CD4-positive, alpha-beta memory T cell (primary cell): ENCODE measurements at regions not wholly inside any gene's neighbourhood (a gene's known extent, or its start where the extent isn't known, plus 50 kb on each side); places are given as distances from the start of the nearest gene placed in this dataset.

Experiments used
- CTCF ChIA-PET: fragments of 350-600 bp; sonication (Branson Sonifier 250); formaldehyde crosslinking; loops from one replicate; lab custom pipeline; 2021; ENCODE audit warnings: inconsistent platforms; ENCODE audit not compliant: partially characterized antibody; lab: Charles Lee
- POLR2A ChIA-PET: fragments of 350-600 bp; sonication (Branson Sonifier 250); formaldehyde crosslinking; loops from one replicate; lab custom pipeline; 2021; ENCODE audit not compliant: partially characterized antibody; lab: Charles Lee
- DNase-seq, 5 donors: peaks; one replicate each; pipeline versions ENCODE4 v3.0.0 to v3.0.0-alpha.2; 2020 to 2022; ENCODE audit warnings: mixed read lengths in 1 of 5
- H3K27ac ChIP-seq: one replicate; pipeline ENCODE4 v1.7.0; 2013; ENCODE audit warnings: low read depth, low read length
- H3K27me3 ChIP-seq: 2 replicates; pipeline ENCODE4 v1.7.0; 2013; ENCODE audit warnings: mild to moderate bottlenecking, low read length, moderate library complexity; ENCODE audit not compliant: insufficient read depth
- H3K36me3 ChIP-seq: 2 replicates; pipeline ENCODE4 v1.7.0; 2013; ENCODE audit warnings: mild to moderate bottlenecking, low read length, moderate library complexity; ENCODE audit not compliant: insufficient read depth
- H3K4me1 ChIP-seq: 2 replicates; pipeline ENCODE4 v1.7.0; 2013; ENCODE audit warnings: mild to moderate bottlenecking, low read length, moderate library complexity; ENCODE audit not compliant: insufficient read depth
- H3K4me3 ChIP-seq, 2 donors: one replicate each; pipeline ENCODE4 v1.7.0; 2013; ENCODE audit warnings: low read length in 2 of 2, mild to moderate bottlenecking in 1 of 2
- H3K9me3 ChIP-seq, 2 donors: one replicate each; pipeline ENCODE4 v1.7.0; 2013; ENCODE audit warnings: low read length in 2 of 2, control low read depth in 1 of 2; ENCODE audit not compliant: control insufficient read depth in 1 of 2
- H3K27ac Mint-ChIP-seq, 7 donors: one replicate each; pipeline ENCODE4 v1.8.0; 2020 to 2021; ENCODE audit warnings: mixed read lengths in 7 of 7, mild to moderate bottlenecking in 6 of 7, inconsistent platforms in 3 of 7, moderate library complexity in 3 of 7
- H3K27me3 Mint-ChIP-seq, 2 donors: one replicate each; pipeline ENCODE4 v1.8.0; 2020 to 2021; ENCODE audit warnings: mixed read lengths in 2 of 2
- H3K36me3 Mint-ChIP-seq, 2 donors: one replicate each; pipeline ENCODE4 v1.8.0; 2020 to 2021; ENCODE audit warnings: mixed read lengths in 2 of 2, inconsistent platforms in 1 of 2, mild to moderate bottlenecking in 1 of 2
- H3K4me1 Mint-ChIP-seq, 4 donors: one replicate each; pipeline ENCODE4 v1.8.0; 2020 to 2021; ENCODE audit warnings: mixed read lengths in 4 of 4, mild to moderate bottlenecking in 1 of 4
- H3K4me3 Mint-ChIP-seq, 8 donors: one replicate each; pipeline ENCODE4 v1.8.0; 2020 to 2021; ENCODE audit warnings: mixed read lengths in 8 of 8, mild to moderate bottlenecking in 7 of 8, moderate library complexity in 6 of 8, inconsistent platforms in 3 of 8
- H3K9me3 Mint-ChIP-seq, 8 donors: one replicate each; pipeline ENCODE4 v1.8.0; 2020 to 2021; ENCODE audit warnings: mixed read lengths in 8 of 8, mild to moderate bottlenecking in 5 of 8, inconsistent platforms in 3 of 8, moderate library complexity in 1 of 8
- intact Hi-C: fragments of 100-400 bp; cut with micrococcal nuclease; formaldehyde crosslinking; loops from one replicate; pipeline ENCODE4 v1.15.1; 2023

DNA sequence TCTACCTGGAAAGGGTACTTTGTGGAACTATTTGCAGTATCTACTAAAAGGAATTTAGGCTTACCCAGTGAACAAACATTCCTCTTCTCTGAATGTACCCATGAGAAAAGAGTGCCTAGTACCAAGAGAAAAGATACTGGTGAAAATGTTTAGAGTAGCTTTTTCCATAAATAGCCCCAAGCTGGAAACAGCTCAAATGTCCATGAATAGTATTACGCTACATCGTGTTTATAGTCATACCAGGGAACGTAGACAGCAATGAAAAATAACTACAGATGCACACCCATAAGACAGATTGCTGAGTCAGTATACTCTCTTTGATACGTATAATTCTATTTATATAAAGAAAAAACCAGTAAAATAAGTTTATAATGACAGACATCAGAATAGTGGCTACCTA lies 285.9 kb downstream of the KLF6 start:
- CTCF ChIA-PET: interaction anchor here (1.6 kb wide), 1 partner anchor 12 kb away, joined by 3 read pairs; no protein-coding TSS in a partner anchor
- peaks cover 9 to 20% of the 10 kb centered on the region in 2 donors for H3K27me3 Mint-ChIP-seq
- POLR2A ChIA-PET: no interaction called here

DNA sequence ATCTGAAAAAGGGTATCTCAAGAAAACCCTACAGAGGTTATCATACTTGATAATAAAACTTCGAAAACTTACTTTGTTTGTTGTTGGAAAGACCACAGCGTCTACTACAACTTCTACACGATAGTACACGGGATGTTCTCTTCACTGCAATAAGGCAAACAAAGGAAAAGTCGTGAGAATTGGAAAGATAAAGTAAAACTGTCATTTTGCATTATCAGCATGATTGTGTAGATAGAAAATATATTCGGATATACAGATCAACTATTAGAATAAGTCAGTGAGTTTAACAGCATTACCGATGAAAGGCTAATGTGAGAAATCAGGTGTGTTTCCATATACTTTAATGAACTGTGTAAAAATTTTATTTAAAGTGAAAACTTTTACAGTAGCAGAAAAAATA lies 287.4 kb downstream of the KLF6 start:
- Histone ChIP-seq H3K36me3 (no peaks in the 10 kb centered on the region), H3K4me3 (no peak overlapping the region), H3K27ac (no peak overlapping the region), H3K27me3 (no peaks in the 10 kb centered on the region), H3K9me3 (no peaks in the 10 kb centered on the region), H3K4me1 (no peaks in the 10 kb centered on the region)
- Mint-ChIP-seq H3K4me1 (no peaks in the 10 kb centered on the region), H3K9me3 (peaks cover 0 to 2% (median 0%) of the 10 kb centered on the region in 8 donors), H3K27me3 (peaks cover 9 to 20% of the 10 kb centered on the region in 2 donors), H3K4me3 (no peak overlapping the region), H3K36me3 (no peaks in the 10 kb centered on the region), H3K27ac (no peak overlapping the region)
- CTCF ChIA-PET: interaction anchor here (1.6 kb wide), 1 partner anchor 11 kb away, joined by 3 read pairs; no protein-coding TSS in a partner anchor
- no peak for DNase-seq
- intact Hi-C loops: no loop called here
- POLR2A ChIA-PET: no interaction called here

More for the DNA sequence above, 285.9 kb downstream of the KLF6 start:
- no peaks in the 10 kb centered on the region for H3K9me3 ChIP-seq
- H3K9me3 Mint-ChIP-seq: peaks cover 0 to 2% (median 0%) of the 10 kb centered on the region in 8 donors
- no peak overlapping the region for H3K27ac Mint-ChIP-seq
- H3K36me3 ChIP-seq: no peaks in the 10 kb centered on the region
- H3K36me3 Mint-ChIP-seq: no peaks in the 10 kb centered on the region
- no peaks in the 10 kb centered on the region for H3K4me1 ChIP-seq
- H3K4me1 Mint-ChIP-seq: no peaks in the 10 kb centered on the region
- no peaks in the 10 kb centered on the region for H3K27me3 ChIP-seq
- no peak overlapping the region for H3K4me3 ChIP-seq
- no peak for DNase-seq
- intact Hi-C loops: no loop called here
- no peak overlapping the region for H3K27ac ChIP-seq
- no peak overlapping the region for H3K4me3 Mint-ChIP-seq

DNA sequence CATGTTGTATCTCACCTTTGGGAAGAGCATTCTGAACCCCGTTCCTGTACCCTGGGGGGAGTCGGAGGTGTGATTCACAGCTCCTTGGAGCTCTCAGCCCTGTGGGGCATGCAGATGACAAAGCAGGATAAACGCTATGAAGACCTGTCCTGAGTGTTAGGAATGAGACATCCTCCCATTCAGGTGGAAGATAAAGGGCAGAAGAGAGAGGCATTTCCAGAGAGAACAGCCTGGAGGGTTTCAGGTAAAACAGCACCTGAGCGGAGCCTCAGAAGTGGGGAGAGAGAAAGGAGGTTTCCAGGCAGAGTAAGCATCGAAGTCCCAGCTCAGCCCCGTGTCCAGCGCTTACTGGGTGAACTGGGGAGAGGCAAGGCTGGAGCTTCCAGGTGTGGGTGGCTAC lies 288.9 kb downstream of the KLF6 start:
- intact Hi-C loops: no loop called here
- H3K4me3 ChIP-seq: no peak overlapping the region
- no peak overlapping the region for H3K27ac Mint-ChIP-seq
- H3K27me3 Mint-ChIP-seq: peaks cover 12 to 19% of the 10 kb centered on the region in 2 donors
- no peak overlapping the region for H3K27ac ChIP-seq
- no peaks in the 10 kb centered on the region for H3K27me3 ChIP-seq
- H3K36me3 Mint-ChIP-seq: no peaks in the 10 kb centered on the region
- no peaks in the 10 kb centered on the region for H3K4me1 Mint-ChIP-seq
- CTCF ChIA-PET: no interaction called here
- no peaks in the 10 kb centered on the region for H3K4me1 ChIP-seq
- H3K4me3 Mint-ChIP-seq: no peak overlapping the region
- no peaks in the 10 kb centered on the region for H3K9me3 ChIP-seq
- peaks cover 0 to 2% (median 0%) of the 10 kb centered on the region in 8 donors for H3K9me3 Mint-ChIP-seq
- POLR2A ChIA-PET: no interaction called here
- no peak for DNase-seq
- no peaks in the 10 kb centered on the region for H3K36me3 ChIP-seq

DNA sequence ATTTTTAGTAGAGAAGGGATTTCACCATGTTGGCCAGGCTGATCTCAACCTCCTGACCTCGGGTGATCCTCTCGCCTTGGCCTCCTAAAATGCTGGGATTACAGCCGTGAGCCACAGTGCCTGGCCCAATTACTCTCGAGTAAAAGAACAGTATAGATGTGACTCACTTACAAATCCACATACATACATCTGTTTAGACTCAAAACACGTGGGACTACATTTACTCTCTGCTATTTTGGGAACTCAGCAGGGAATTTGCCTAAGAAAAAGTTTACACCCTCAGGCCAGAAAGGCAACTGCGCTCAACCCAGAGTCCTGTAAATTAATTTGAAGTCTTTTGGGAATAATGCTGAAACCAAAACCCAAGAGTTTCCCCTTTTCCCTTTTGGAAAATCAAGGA lies 289.7 kb downstream of the KLF6 start:
- Histone ChIP-seq H3K27me3 (no peaks in the 10 kb centered on the region), H3K27ac (no peak overlapping the region), H3K9me3 (no peaks in the 10 kb centered on the region), H3K4me1 (no peaks in the 10 kb centered on the region), H3K4me3 (no peak overlapping the region), H3K36me3 (no peaks in the 10 kb centered on the region)
- H3K9me3 Mint-ChIP-seq: peaks cover 0 to 3% (median under 1%) of the 10 kb centered on the region in 8 donors
- intact Hi-C loops: no loop called here
- H3K4me1 Mint-ChIP-seq: no peaks in the 10 kb centered on the region
- no peak for DNase-seq
- H3K36me3 Mint-ChIP-seq: no peaks in the 10 kb centered on the region
- no peak overlapping the region for H3K27ac Mint-ChIP-seq
- ChIA-PET CTCF (no interaction called here), POLR2A (no interaction called here)
- peaks cover 12 to 19% of the 10 kb centered on the region in 2 donors for H3K27me3 Mint-ChIP-seq
- H3K4me3 Mint-ChIP-seq: no peak overlapping the region

DNA sequence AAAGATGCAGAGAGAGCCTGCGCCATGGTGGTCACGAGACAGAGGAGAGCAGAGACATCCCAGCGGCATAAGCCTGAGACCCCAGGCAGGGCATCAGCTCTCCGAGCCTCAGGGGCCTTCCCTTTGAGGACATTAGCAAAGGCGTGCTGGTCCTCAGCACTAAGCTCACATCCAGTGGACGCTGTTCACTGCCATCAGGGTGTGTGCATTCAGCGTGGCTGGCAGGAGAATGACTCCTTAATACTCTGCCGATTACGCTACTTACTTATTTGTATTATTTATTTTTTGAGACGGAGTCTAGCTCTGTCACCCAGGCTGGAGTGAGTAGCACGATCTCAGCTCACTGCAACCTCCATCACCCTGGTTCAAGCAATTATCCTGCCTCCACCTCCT lies 290.2 kb downstream of the KLF6 start:
- Mint-ChIP-seq H3K27me3 (peaks cover 12 to 19% of the 10 kb centered on the region in 2 donors), H3K9me3 (peaks cover 0 to 7% (median 4%) of the 10 kb centered on the region in 8 donors), H3K4me3 (no peak overlapping the region), H3K4me1 (no peaks in the 10 kb centered on the region), H3K27ac (no peak overlapping the region), H3K36me3 (no peaks in the 10 kb centered on the region)
- POLR2A ChIA-PET: no interaction called here
- Histone ChIP-seq H3K36me3 (no peaks in the 10 kb centered on the region), H3K9me3 (no peaks in the 10 kb centered on the region), H3K27ac (no peak overlapping the region), H3K27me3 (no peaks in the 10 kb centered on the region), H3K4me1 (no peaks in the 10 kb centered on the region), H3K4me3 (no peak overlapping the region)
- CTCF ChIA-PET: no interaction called here
- DNase-seq: no peak
- intact Hi-C loops: no loop called here

DNA sequence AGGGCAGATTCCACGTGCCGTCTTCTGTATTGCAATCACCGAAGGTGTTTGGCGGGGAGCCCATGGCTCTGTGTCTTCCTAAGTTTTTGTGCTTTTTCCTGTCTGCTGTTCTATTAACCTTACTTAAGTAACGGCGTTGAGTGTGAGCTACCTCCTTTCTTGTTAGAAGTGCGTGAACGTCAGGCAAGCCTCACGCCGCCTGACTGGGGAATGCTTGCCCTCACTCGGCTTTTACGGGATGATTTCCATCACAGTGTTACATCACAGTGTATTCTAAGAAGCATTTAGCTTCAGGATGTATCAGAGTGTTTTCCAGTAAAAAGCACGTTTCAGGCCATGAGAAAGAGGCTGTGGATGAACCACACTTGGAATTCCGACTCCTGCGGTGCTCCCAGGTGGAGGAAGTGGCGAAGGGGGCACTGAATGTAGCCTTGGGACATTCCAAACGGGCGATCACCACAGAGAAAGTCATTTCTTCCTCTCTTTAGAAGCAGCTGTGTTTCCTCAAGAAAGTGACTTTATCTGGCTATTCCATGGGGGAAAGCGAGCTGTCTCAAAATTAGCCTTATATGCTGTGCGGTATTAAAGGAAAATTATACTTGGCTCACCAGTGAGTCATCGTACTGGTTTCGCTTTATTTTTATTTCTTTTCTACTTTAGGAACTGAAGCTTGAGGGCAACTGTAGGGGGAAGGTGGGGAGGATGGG lies 290.7 kb downstream of the KLF6 start:
- Histone ChIP-seq H3K4me1 (no peaks in the 10 kb centered on the region), H3K27ac (no peak overlapping the region), H3K36me3 (no peaks in the 10 kb centered on the region), H3K4me3 (no peak overlapping the region), H3K27me3 (no peaks in the 10 kb centered on the region), H3K9me3 (no peaks in the 10 kb centered on the region)
- Mint-ChIP-seq H3K4me3 (no peak overlapping the region), H3K27ac (no peak overlapping the region), H3K4me1 (no peaks in the 10 kb centered on the region), H3K9me3 (peaks cover 0 to 10% (median 6%) of the 10 kb centered on the region in 8 donors), H3K27me3 (peaks cover 12 to 19% of the 10 kb centered on the region in 2 donors), H3K36me3 (no peaks in the 10 kb centered on the region)
- intact Hi-C loops: no loop called here
- ChIA-PET POLR2A (no interaction called here), CTCF (no interaction called here)
- no peak for DNase-seq

DNA sequence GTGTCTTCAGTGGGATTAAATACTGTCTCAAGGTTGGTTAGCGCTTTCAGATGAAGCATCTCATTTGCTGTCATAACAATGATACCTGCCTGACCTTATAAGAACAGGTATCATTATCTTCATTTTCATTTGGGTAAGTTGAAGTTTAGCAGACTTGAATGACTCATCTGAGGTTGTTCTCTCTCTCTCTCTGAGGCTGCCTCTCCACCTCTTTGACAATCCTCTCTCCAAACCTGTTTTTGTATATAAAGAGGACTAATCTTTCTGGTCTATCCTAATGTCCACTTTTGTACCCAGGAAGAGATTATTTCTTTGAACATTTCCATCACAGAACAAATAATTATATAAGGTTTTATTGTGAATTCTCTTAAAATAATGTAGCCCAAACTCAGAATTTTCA lies 291.4 kb downstream of the KLF6 start:
- no peaks in the 10 kb centered on the region for H3K4me1 ChIP-seq
- no peak for DNase-seq
- H3K4me3 ChIP-seq: no peak overlapping the region
- intact Hi-C loops: no loop called here
- H3K36me3 ChIP-seq: no peaks in the 10 kb centered on the region
- Mint-ChIP-seq H3K36me3 (no peaks in the 10 kb centered on the region), H3K27ac (no peak overlapping the region), H3K4me3 (no peak overlapping the region), H3K27me3 (peaks cover 13 to 16% of the 10 kb centered on the region in 2 donors), H3K9me3 (peaks cover 3 to 17% (median 9%) of the 10 kb centered on the region in 8 donors), H3K4me1 (no peaks in the 10 kb centered on the region)
- ChIA-PET CTCF (no interaction called here), POLR2A (no interaction called here)
- no peaks in the 10 kb centered on the region for H3K9me3 ChIP-seq
- H3K27ac ChIP-seq: no peak overlapping the region
- H3K27me3 ChIP-seq: no peaks in the 10 kb centered on the region
